OCI-LY1 (cell line): ENCODE measurements at regions not wholly inside any gene's neighbourhood (a gene's known extent, or its start where the extent isn't known, plus 50 kb on each side); places are given as distances from the start of the nearest gene placed in this dataset.
"Not testable (repeated sequence)": the region's sequence is repeated elsewhere in the genome, so short reads cannot be mapped to it uniquely, and the experiment has no call there.

Source experiments
- EZH2 ChIP-seq: fragments of 200-600 bp; sonication (generic), shearing (Covaris generic); IDR thresholded peaks from 2 replicates; pipeline ENCODE4 v1.8.0; 2017; ENCODE audit warnings: borderline replicate concordance, mixed run types, mild to moderate bottlenecking, antibody characterized with exemption, low read length, moderate library complexity, mixed read lengths
- TF ChIP-seq, protein P1 (sequence below): fragments of 200-600 bp; sonication (generic), shearing (Covaris generic); IDR thresholded peaks from 2 replicates; pipeline ENCODE4 v1.5.1; 2017; ENCODE audit warnings: mild to moderate bottlenecking, antibody characterized with exemption, low read length, moderate library complexity, mixed read lengths

DNA sequence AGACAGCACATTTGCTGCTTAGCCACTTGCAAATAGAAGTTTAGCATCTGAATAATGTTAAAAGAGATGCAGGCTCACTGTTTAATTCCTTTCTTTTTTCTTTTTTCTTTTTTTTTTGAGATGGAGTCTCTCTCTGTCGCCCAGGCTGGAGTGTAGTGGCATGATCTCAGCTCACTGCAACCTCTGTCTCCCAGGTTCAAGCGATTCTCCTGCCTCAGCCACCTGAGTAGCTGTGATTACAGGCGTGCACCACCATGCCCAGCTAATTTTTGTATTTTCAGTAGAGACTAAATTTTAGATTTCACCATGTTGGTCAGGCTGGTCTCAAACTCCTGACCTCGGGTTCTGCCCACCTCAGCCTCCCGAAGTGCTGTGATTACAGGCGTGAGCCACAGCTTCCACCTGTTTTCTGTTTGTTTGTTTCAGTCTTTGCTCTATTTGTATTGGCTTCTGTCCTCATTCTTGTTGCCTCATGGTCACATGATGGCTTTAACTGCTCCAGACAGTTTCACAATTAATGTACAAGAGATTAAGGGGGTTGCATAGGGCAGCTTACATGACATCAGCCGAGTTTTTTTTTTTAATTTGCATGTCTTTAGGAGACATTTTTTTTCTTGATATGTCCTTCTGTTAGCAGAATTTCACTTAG is 153.1 kb upstream of the PCDH9 start:
- TF ChIP-seq, protein P1, sequence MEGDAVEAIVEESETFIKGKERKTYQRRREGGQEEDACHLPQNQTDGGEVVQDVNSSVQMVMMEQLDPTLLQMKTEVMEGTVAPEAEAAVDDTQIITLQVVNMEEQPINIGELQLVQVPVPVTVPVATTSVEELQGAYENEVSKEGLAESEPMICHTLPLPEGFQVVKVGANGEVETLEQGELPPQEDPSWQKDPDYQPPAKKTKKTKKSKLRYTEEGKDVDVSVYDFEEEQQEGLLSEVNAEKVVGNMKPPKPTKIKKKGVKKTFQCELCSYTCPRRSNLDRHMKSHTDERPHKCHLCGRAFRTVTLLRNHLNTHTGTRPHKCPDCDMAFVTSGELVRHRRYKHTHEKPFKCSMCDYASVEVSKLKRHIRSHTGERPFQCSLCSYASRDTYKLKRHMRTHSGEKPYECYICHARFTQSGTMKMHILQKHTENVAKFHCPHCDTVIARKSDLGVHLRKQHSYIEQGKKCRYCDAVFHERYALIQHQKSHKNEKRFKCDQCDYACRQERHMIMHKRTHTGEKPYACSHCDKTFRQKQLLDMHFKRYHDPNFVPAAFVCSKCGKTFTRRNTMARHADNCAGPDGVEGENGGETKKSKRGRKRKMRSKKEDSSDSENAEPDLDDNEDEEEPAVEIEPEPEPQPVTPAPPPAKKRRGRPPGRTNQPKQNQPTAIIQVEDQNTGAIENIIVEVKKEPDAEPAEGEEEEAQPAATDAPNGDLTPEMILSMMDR: not testable (repeated sequence)
- not testable (repeated sequence) for TF ChIP-seq EZH2
